ENCODE measurements at regions not wholly inside any gene's neighbourhood (a gene's known extent, or its start where the extent isn't known, plus 50 kb on each side); places are given as distances from the start of the nearest gene placed in this dataset.

GRCh38 chr6:114879693-114880092 lies 536.9 kb upstream of the HS3ST5 start:
- no peaks in the 10 kb centered on the region for H3K27me3 ChIP-seq (ENCODE audit: insufficient read depth)
- H4K20me1 ChIP-seq (replicated peaks; ENCODE audit: insufficient read depth): no peaks in the 10 kb centered on the region
- Mint-ChIP-seq H3K27ac (no peak overlapping the region), H3K4me3 (no peak overlapping the region), H3K4me1 (no peaks in the 10 kb centered on the region), H3K9me3 (no peaks in the 10 kb centered on the region), H3K36me3 (ENCODE audit: low read depth) (no peaks in the 10 kb centered on the region), H3K27me3 (ENCODE audit: insufficient read depth, low read depth, poor library complexity) (no peaks in the 10 kb centered on the region)
- ATAC-seq (no peak), DNase-seq (ENCODE audit: low spot score) (no peak)
- no peak overlapping the region for H3K4me3 ChIP-seq
- H2AFZ ChIP-seq: no peak overlapping the region
- H3K9me2 ChIP-seq (ENCODE audit: insufficient read depth): no peaks in the 10 kb centered on the region
- TF ChIP-seq CREB1 (CRISPR knock-in tag; IDR thresholded peaks at IDR 0.05; ENCODE audit: low read depth) (no peak), EZH2phosphoT487 (IDR thresholded peaks at IDR 0.05; ENCODE audit: unreplicated experiment) (no peak), EZH2 (IDR thresholded peaks at IDR 0.05; ENCODE audit: low read depth, unreplicated experiment) (no peak), REST (IDR thresholded peaks at IDR 0.05; ENCODE audit: unreplicated experiment) (no peak), ZNF462 (CRISPR knock-in tag; IDR thresholded peaks at IDR 0.05) (no peak), ETS1 (IDR thresholded peaks at IDR 0.05) (no peak), ZNF114 (CRISPR knock-in tag; IDR thresholded peaks at IDR 0.05) (no peak), CTCF (conservative IDR thresholded peaks at IDR 0.05; ENCODE audit: low read depth in 2 of 2) (no peak), NANOG (IDR thresholded peaks at IDR 0.05; ENCODE audit: borderline replicate concordance) (no peak)
- no peaks in the 10 kb centered on the region for H3K4me1 ChIP-seq (ENCODE audit: insufficient read depth)
- no peaks in the 10 kb centered on the region for H3K36me3 ChIP-seq (ENCODE audit: insufficient read depth)
- H3F3A ChIP-seq (replicated peaks; ENCODE audit: low read depth): no peaks in the 10 kb centered on the region
- no peak overlapping the region for H3K4me2 ChIP-seq
- H3K79me2 ChIP-seq (replicated peaks; ENCODE audit: insufficient read depth): no peaks in the 10 kb centered on the region
- H3K27ac ChIP-seq (ENCODE audit: low read depth): no peak overlapping the region

Measured in GM23338 (cell line).